GM23248 (cell line): ENCODE measurements at regions not wholly inside any gene's neighbourhood (a gene's known extent, or its start where the extent isn't known, plus 50 kb on each side); places are given as distances from the start of the nearest gene placed in this dataset.

ENCODE experiments used
- DNase-seq: peaks from one replicate; pipeline ENCODE4 v3.0.0-alpha.2; 2015
- H2AFZ ChIP-seq: fragments of 200-600 bp; sonication (generic); 2 replicates; pipeline ENCODE4 v1.6.1; 2016; ENCODE audit warnings: antibody characterized with exemption
- H3F3A ChIP-seq: fragments of 200-600 bp; sonication (generic); 2 replicates; pipeline ENCODE4 v1.6.1; 2016; ENCODE audit warnings: mild to moderate bottlenecking, antibody characterized with exemption, mixed run types; ENCODE audit not compliant: insufficient read depth
- H3K27ac ChIP-seq: fragments of 200-600 bp; sonication (generic); 2 replicates; pipeline ENCODE4 v1.5.1; 2016; ENCODE audit warnings: mild to moderate bottlenecking
- H3K27me3 ChIP-seq: fragments of 200-600 bp; sonication (generic); replicated peaks from 2 replicates; pipeline ENCODE4 v1.6.1; 2016; ENCODE audit warnings: mild to moderate bottlenecking; ENCODE audit not compliant: insufficient read depth
- H3K36me3 ChIP-seq: fragments of 200-600 bp; sonication (generic); 2 replicates; pipeline ENCODE4 v1.6.1; 2016; ENCODE audit warnings: low read depth, mild to moderate bottlenecking
- H3K4me1 ChIP-seq: fragments of 200-600 bp; sonication (generic); 2 replicates; pipeline ENCODE4 v1.6.1; 2016; ENCODE audit warnings: mild to moderate bottlenecking; ENCODE audit not compliant: insufficient read depth
- H3K4me2 ChIP-seq: fragments of 200-600 bp; sonication (generic); one replicate; pipeline ENCODE4 v1.6.1; 2016; ENCODE audit warnings: mild to moderate bottlenecking; ENCODE audit not compliant: unreplicated experiment
- H3K4me3 ChIP-seq: fragments of 200-600 bp; sonication (generic); 2 replicates; pipeline ENCODE4 v1.5.1; 2016; ENCODE audit warnings: mild to moderate bottlenecking
- H3K79me2 ChIP-seq: fragments of 200-600 bp; sonication (generic); 2 replicates; pipeline ENCODE4 v1.6.1; 2016; ENCODE audit warnings: mild to moderate bottlenecking; ENCODE audit not compliant: insufficient read depth
- H3K9ac ChIP-seq: fragments of 200-600 bp; sonication (generic); 2 replicates; pipeline ENCODE4 v1.6.1; 2016; ENCODE audit warnings: mild to moderate bottlenecking
- H3K9me2 ChIP-seq: fragments of 200-600 bp; sonication (generic); 2 replicates; pipeline ENCODE4 v1.6.1; 2016; ENCODE audit warnings: mixed run types, mild to moderate bottlenecking, moderate library complexity; ENCODE audit not compliant: insufficient read depth
- H3K9me3 ChIP-seq: fragments of 200-600 bp; sonication (generic); one replicate; pipeline ENCODE4 v1.6.1; 2017; ENCODE audit warnings: low read depth
- H4K20me1 ChIP-seq: fragments of 200-600 bp; sonication (generic); 2 replicates; pipeline ENCODE4 v1.6.0; 2016; ENCODE audit not compliant: insufficient read depth
- EZH2 ChIP-seq: fragments of 200-600 bp; sonication (generic); IDR thresholded peaks from 2 replicates; pipeline ENCODE4 v1.6.1; 2018; ENCODE audit warnings: antibody characterized with exemption, mild to moderate bottlenecking; ENCODE audit not compliant: insufficient read depth, poor library complexity, severe bottlenecking
- EZH2phosphoT487 ChIP-seq: fragments of 200-600 bp; sonication (generic); IDR thresholded peaks from 2 replicates; pipeline ENCODE4 v1.6.1; 2018; ENCODE audit warnings: antibody characterized with exemption, moderate library complexity, mild to moderate bottlenecking, low read depth; ENCODE audit not compliant: insufficient read depth
- WGBS, 2 experiments: methylation state at CpG; one replicate each; pipeline ENCODE4 v1.1.6; 2015 to 2017; ENCODE audit warnings: low lambda C conversion rate in 2 of 2, low coverage in 1 of 2; ENCODE audit errors: missing lambda C conversion rate in 2 of 2; 5-methylcytosine and 5-hydroxymethylcytosine counted together
- in situ Hi-C: fragments of 300-500 bp; cut with MboI; formaldehyde crosslinking; loops from 2 replicates; pipeline ENCODE4 v1.15.0; 2020

GRCh38 chrX:7447801-7448499 is 300.0 kb upstream of the PUDP start:
- Histone ChIP-seq H3K36me3 (no peaks in the 10 kb centered on the region), H3K4me3 (no peak overlapping the region), H3K4me2 (no peak overlapping the region), H3K27me3 (no peaks in the 10 kb centered on the region), H3K27ac (no peak overlapping the region), H2AFZ (no peak overlapping the region), H3K9me3 (no peaks in the 10 kb centered on the region), H3K79me2 (no peaks in the 10 kb centered on the region), H3K9ac (no peak overlapping the region), H3K4me1 (no peaks in the 10 kb centered on the region), H3F3A (no peaks in the 10 kb centered on the region), H3K9me2 (no peaks in the 10 kb centered on the region), H4K20me1 (no peaks in the 10 kb centered on the region)
- 39 to 44% methylated on average over 8 of the region's 8 CpGs for WGBS, 2 experiments
- no peak for DNase-seq
- in situ Hi-C loops = no loop called here
- no peak for TF ChIP-seq EZH2
- TF ChIP-seq EZH2phosphoT487 = no peak

DNA sequence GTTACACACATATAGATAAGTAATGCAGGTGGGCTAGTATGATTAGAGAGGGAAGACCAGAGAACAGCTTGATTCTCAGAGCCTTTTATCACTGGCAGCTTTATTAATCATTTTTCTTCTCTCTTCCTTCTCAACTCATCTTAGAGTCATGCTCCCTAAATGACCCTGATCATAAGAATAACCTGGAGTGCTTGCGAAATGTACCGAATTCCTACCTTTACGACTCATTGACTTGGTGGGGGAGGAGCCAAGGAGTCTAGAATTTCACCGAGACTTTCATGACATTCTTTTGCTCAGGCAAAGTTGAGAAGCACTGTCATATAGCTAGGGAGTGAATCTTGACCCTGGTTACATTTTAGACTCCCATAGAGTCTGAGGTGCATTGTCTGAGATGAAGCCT is 298.9 kb upstream of the PUDP start:
- no peak overlapping the region for H3K9ac ChIP-seq
- no peaks in the 10 kb centered on the region for H3K4me1 ChIP-seq
- 87 to 88% methylated on average over 4 of the region's 4 CpGs for WGBS, 2 experiments
- no peak for DNase-seq
- H2AFZ ChIP-seq = no peak overlapping the region
- no peak overlapping the region for H3K4me3 ChIP-seq
- H3K9me3 ChIP-seq = no peaks in the 10 kb centered on the region
- no peaks in the 10 kb centered on the region for H3K36me3 ChIP-seq
- H3K27ac ChIP-seq = no peak overlapping the region
- H3F3A ChIP-seq = no peaks in the 10 kb centered on the region
- H3K79me2 ChIP-seq = no peaks in the 10 kb centered on the region
- H3K27me3 ChIP-seq = no peaks in the 10 kb centered on the region
- H4K20me1 ChIP-seq = no peaks in the 10 kb centered on the region
- no peak overlapping the region for H3K4me2 ChIP-seq
- H3K9me2 ChIP-seq = no peaks in the 10 kb centered on the region
- in situ Hi-C loops = no loop called here
- TF ChIP-seq EZH2 (no peak), EZH2phosphoT487 (no peak)

DNA sequence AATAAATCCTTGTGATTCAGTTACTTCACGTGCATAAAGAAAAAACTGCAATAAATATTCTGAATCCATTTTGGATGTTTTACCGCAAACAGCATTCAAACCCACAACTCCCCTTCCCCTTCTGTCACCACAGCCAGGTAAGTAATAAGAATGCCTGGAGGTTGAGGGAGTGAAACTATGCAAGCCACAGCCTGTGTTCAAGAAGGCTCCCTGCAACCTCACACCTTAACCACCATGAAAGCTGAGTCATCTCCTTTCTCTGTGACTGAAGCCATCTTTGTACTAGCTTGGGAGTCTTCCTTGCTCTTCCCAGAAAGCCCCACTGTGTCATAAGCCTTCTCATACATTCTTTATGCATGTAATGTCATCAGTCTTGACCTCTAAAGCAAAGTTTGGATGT is 297.0 kb upstream of the PUDP start:
- Histone ChIP-seq H3K27me3 (no peaks in the 10 kb centered on the region), H3F3A (no peaks in the 10 kb centered on the region), H3K36me3 (no peaks in the 10 kb centered on the region), H3K4me2 (no peak overlapping the region), H4K20me1 (no peaks in the 10 kb centered on the region), H3K9ac (no peak overlapping the region), H2AFZ (no peak overlapping the region), H3K4me3 (no peak overlapping the region), H3K4me1 (no peaks in the 10 kb centered on the region), H3K27ac (no peak overlapping the region), H3K9me3 (no peaks in the 10 kb centered on the region), H3K79me2 (no peaks in the 10 kb centered on the region), H3K9me2 (no peaks in the 10 kb centered on the region)
- TF ChIP-seq EZH2 (no peak), EZH2phosphoT487 (no peak)
- in situ Hi-C loops = no loop called here
- 61 to 67% methylated on average over 2 of the region's 2 CpGs for WGBS, 2 experiments
- no peak for DNase-seq

GRCh38 chrX:7441586-7441985 is 293.6 kb upstream of the PUDP start:
- no peak for TF ChIP-seq EZH2phosphoT487
- TF ChIP-seq EZH2 = no peak
- no peaks in the 10 kb centered on the region for H3K9me3 ChIP-seq
- no peaks in the 10 kb centered on the region for H3K4me1 ChIP-seq
- H3K9me2 ChIP-seq = no peaks in the 10 kb centered on the region
- no peaks in the 10 kb centered on the region for H4K20me1 ChIP-seq
- WGBS, 2 experiments = 62 to 71% methylated on average over 6 of the region's 6 CpGs
- H3K36me3 ChIP-seq = no peaks in the 10 kb centered on the region
- H3K27me3 ChIP-seq = no peaks in the 10 kb centered on the region
- no peak for DNase-seq
- in situ Hi-C loops = no loop called here
- no peak overlapping the region for H3K9ac ChIP-seq
- H3K4me3 ChIP-seq = no peak overlapping the region
- H3F3A ChIP-seq = no peaks in the 10 kb centered on the region
- no peak overlapping the region for H3K4me2 ChIP-seq
- no peak overlapping the region for H2AFZ ChIP-seq
- no peaks in the 10 kb centered on the region for H3K79me2 ChIP-seq
- H3K27ac ChIP-seq = no peak overlapping the region

DNA sequence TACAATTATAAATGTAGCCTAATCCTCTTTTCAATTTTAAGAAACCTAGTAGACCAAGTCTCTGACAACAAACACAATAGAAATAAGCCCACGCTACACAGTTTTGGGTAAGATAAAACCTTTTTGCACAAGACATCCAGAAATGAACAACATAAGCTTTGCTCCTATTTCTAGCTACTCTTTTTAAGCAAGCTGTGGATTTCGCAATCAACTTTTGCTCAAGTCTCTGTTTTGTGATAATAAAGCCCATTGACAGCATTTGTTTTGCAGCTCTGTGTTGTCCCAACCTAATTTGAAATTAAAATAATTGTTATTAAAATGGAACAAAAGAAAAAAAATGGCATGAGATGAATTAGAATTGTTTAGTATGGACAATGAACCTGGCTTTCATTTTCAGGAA is 287.9 kb upstream of the PUDP start:
- Histone ChIP-seq H3K9ac (no peak overlapping the region), H3K4me3 (no peak overlapping the region), H3K4me1 (no peaks in the 10 kb centered on the region), H3K4me2 (no peak overlapping the region), H4K20me1 (no peaks in the 10 kb centered on the region), H3K27me3 (no peaks in the 10 kb centered on the region), H3K9me3 (no peaks in the 10 kb centered on the region), H3K9me2 (no peaks in the 10 kb centered on the region), H3K79me2 (no peaks in the 10 kb centered on the region), H3K27ac (no peak overlapping the region), H3K36me3 (no peaks in the 10 kb centered on the region), H3F3A (no peaks in the 10 kb centered on the region), H2AFZ (no peak overlapping the region)
- in situ Hi-C loops = no loop called here
- TF ChIP-seq EZH2 (no peak), EZH2phosphoT487 (no peak)
- 61 to 78% methylated on average over 2 of the region's 2 CpGs for WGBS, 2 experiments
- DNase-seq = peak; percentile 23
